GM20431 (cell line): ENCODE measurements at regions not wholly inside any gene's neighbourhood (a gene's known extent, or its start where the extent isn't known, plus 50 kb on each side); places are given as distances from the start of the nearest gene placed in this dataset.

Source experiments
- in situ Hi-C: fragments of 300-500 bp; cut with MseI, MboI; formaldehyde crosslinking; loops from one replicate; pipeline ENCODE4 v1.15.0; 2020; ENCODE audit warnings: low sequenced_read_pairs; ENCODE audit not compliant: unreplicated experiment

- in situ Hi-C loops: loop anchor here (25.0 kb wide), 1 partner anchor 600 kb away; no protein-coding TSS in a partner anchor
Observed at GRCh38 chr10:118112543-118113125, 65.9 kb upstream of the RAB11FIP2 start.

DNA sequence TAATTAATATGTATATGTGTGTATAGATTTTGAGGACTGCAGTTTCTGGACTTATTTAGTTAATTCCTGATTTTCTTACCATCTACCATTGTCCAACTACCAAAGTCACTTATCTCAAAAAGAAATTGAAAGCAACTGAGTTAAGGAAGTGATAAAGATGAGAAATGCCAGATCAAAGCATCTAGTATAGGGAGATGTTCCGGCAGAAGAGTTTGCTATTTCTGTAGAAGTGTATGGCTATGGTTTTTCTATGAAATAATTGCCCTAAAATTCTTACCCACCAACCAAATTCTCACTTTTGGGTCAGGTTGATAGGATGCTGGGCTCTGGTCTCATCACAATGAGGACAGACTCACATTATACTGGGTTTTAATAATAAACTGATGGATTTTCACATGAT is 64.0 kb upstream of the RAB11FIP2 start:
- in situ Hi-C loops: loop anchor here (25.0 kb wide), 1 partner anchor 598 kb away; no protein-coding TSS in a partner anchor

DNA sequence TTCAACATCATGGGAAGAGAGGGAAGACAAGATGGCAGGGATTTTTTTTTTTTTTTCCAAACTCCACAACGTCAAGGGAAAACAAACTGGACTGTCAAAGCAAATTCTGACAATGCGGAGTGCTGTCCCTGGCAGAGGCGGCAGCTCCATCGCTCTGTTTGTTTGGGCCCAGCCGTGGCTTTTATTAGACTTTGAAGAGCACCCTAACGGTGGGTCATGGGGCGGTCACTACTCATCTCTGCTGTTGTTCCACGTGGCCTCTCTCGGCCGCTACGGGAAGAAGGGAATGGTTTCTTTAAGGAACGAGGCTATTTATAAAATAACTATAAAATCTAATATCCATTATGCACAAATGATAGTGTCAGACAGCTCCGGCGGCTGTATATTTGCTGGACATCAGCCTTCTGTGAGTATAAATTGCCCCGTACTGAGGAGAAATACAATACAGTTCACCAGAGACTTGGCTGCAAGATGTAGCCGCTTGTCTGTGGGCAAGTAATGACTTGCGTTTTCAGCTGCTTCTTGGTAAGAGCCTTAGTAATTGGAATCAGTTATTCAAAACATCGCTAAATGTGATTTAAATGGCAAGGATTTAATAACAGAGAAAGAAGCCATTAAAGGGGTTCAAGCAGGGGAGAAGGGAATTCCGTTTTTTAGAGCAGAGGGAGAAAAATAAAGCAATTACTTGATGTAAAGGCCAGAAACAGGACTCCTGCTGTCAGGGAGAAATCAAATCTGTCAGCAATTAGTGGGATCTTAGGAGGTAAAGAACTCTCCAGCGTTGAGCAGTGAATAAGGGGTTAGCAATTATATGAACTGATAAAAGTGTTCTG is 61.7 kb upstream of the RAB11FIP2 start:
- in situ Hi-C loops: loop anchor here (25.0 kb wide), 1 partner anchor 596 kb away; no protein-coding TSS in a partner anchor

DNA sequence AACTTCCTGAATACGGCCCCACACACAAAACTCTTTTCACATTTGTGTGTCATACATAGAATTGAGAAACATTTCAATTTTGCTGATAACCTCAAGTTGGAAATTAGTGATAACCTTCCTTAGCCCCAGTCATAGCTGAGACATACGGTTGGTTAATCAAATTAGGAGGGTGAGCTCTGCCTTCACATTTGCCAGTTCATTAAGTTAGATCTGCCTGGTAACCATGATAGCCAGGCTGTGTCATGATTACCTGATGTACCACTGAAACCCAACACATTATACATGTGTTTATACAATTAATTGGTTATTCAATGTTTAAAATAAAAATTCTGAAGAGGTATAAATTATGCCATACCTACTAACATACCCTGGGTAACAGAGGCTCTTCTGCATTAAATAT is 60.8 kb upstream of the RAB11FIP2 start:
- in situ Hi-C loops: loop anchor here (25.0 kb wide), 1 partner anchor 595 kb away; no protein-coding TSS in a partner anchor

DNA sequence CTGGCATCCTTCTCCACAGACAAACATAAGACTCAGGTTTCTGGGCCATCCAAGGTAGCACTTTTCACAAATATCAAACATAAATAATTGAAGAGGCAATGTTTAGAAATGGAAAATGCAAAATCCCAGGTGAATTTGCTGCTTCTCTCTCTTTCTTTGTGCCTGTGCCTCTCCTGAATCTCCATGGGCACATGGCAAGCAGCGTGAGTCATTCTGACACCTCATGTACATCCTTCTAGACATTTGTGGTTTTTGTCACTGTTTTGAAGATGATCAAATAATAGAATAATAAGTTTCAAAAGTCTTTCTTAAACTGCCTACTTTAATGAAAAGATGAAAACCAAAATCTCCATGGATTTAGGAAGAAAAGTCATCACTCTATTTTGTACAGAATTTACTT is 60.3 kb upstream of the RAB11FIP2 start:
- in situ Hi-C loops: loop anchor here (25.0 kb wide), 1 partner anchor 595 kb away; no protein-coding TSS in a partner anchor

DNA sequence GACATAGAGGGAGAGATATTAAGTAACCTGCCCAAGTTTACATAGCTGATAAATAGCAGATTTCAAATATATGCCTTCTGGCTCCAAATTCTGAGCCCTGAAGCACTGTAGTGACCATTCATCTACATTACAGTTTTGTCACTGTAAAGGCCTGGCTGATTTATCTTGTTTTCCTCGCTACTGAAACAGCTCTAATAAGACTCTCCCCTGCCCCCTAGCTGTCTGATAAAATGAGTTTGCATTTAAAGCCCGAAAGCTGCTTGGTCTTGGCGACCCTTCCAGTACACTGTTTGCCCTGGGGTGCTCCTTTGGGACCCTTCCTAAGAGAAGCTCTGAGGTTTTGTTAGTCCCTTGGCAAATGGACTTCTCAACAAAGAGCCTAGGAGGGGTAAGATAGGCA is 59.7 kb upstream of the RAB11FIP2 start:
- in situ Hi-C loops: loop anchor here (25.0 kb wide), 1 partner anchor 594 kb away; no protein-coding TSS in a partner anchor

- in situ Hi-C loops: loop anchor here (25.0 kb wide), 1 partner anchor 590 kb away; no protein-coding TSS in a partner anchor
Observed at GRCh38 chr10:118102121-118102520, 55.4 kb upstream of the RAB11FIP2 start.

- in situ Hi-C loops: loop anchor here (25.0 kb wide), 1 partner anchor 589 kb away; no protein-coding TSS in a partner anchor
Observed at GRCh38 chr10:118101501-118101900, 54.8 kb upstream of the RAB11FIP2 start.
